BLaER1 treated with 17β-estradiol and CSF1 and Interleukin-3, amounts not matched to agents 10 nM and 100 nM (cell line): ENCODE measurements at regions not wholly inside any gene's neighbourhood (a gene's known extent, or its start where the extent isn't known, plus 50 kb on each side); places are given as distances from the start of the nearest gene placed in this dataset.

Experiments
- H3K27ac ChIP-seq, 11 experiments: shearing (Covaris generic); formaldehyde crosslinking; 2 replicates each; pipeline ENCODE4 v1.8.1; 2022
- H3K27me3 ChIP-seq, 11 experiments: shearing (Covaris generic); formaldehyde crosslinking; 2 replicates each; pipeline ENCODE4 v1.8.1; 2022
- H3K36me3 ChIP-seq, 11 experiments: shearing (Covaris generic); formaldehyde crosslinking; 2 replicates each; pipeline ENCODE4 v1.8.1; 2022
- H3K4me1 ChIP-seq, 10 experiments: shearing (Covaris generic); formaldehyde crosslinking; 2 replicates each; pipeline ENCODE4 v1.8.1; 2022
- H3K4me2 ChIP-seq, 11 experiments: shearing (Covaris generic); formaldehyde crosslinking; 2 replicates each; pipeline ENCODE4 v1.8.1; 2022
- H3K4me3 ChIP-seq, 10 experiments: shearing (Covaris generic); formaldehyde crosslinking; 2 replicates each; pipeline ENCODE4 v1.8.1; 2022
- H3K9ac ChIP-seq, 11 experiments: shearing (Covaris generic); formaldehyde crosslinking; 2 replicates each; pipeline ENCODE4 v1.8.1; 2022
- H3K9me3 ChIP-seq, 11 experiments: shearing (Covaris generic); formaldehyde crosslinking; replicated peaks in 1 of 11; 2 replicates each; pipeline ENCODE4 v1.8.1; 2022
- H4K20me1 ChIP-seq, 11 experiments: shearing (Covaris generic); formaldehyde crosslinking; 2 replicates each; pipeline ENCODE4 v1.8.1; 2022
- Cebpa-rat ChIP-seq, 11 experiments: shearing (Covaris generic); IDR thresholded peaks; 2 replicates each; pipeline ENCODE4 v1.8.1; 2022

DNA sequence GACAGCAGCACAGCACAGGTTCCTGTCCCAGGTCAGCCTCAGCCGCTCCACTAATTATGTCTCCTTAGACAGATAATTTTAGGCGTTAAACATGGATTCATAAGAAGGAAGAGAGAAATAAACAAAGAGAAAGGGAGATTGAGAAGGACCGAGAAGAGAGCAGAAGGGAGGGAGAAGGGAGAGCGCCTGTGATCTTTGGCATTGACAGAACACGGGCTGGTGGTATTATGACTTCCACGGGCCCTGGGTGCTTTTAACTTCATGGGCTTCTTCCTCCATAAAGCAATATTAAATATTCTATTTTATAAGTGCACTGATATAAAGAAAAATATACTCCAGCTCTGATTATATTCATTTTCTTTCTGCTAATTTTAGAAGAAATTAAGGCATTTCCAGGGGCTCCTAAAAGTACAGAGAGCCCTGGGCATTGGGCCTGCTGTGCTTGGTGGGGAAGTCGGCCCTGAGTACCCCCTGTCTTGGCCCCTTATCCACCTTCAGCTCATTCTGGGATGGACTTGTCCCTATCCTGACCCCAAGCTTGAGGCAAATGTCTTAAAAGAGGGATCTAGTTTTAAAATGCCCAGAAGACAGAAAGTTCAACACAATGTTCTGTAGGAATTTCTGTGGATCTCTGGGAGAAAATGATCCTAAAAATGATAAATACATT, 135.3 kb downstream of the MEX3B start:
- Histone ChIP-seq H3K27ac (peak overlapping the region; percentile 44 to 69 (median 58); a peak in 15 of 22 replicates), H3K27me3 (no peaks in the 10 kb centered on the region), H4K20me1 (no peaks in the 10 kb centered on the region), H3K4me1 (peaks cover 23 to 33% (median 27%) of the 10 kb centered on the region in 10 experiments), H3K4me3 (no peak overlapping the region), H3K9ac (peak overlapping the region in 1 of 11 experiments; percentile 29; a peak in 1 of 22 replicates), H3K9me3 (peaks cover 0 to 9% (median under 1%) of the 10 kb centered on the region in 11 experiments; a peak in 8 of 22 replicates), H3K36me3 (no peaks in the 10 kb centered on the region), H3K4me2 (peak overlapping the region; percentile 57 to 88 (median 70))
- TF ChIP-seq Cebpa-rat (IDR thresholded peaks at IDR 0.05), result no peak

DNA sequence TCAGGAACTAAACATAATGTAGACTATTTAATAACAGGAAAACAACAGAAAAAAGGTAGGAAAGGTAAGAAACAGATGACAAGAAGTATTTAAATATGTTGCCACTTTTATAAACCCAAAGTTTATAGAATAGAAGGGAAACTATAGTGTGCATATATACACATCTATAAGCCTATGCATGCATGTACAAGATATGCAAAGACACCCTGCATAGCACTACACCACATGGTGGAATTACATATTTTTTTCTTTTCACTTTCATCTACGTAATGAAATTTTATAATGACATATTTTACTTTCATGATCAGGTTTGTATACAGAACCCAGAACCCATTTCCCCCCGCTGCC, 136.8 kb downstream of the MEX3B start:
- Histone ChIP-seq H3K4me1 (peaks cover 23 to 27% (median 26%) of the 10 kb centered on the region in 10 experiments), H3K27ac (peak overlapping the region in 10 of 11 experiments; percentile 48 to 69 (median 58); a peak in 14 of 22 replicates), H3K9me3 (peaks cover 0 to 5% (median 0%) of the 10 kb centered on the region in 11 experiments; a peak in 1 of 22 replicates), H3K4me2 (peak overlapping the region in 9 of 11 experiments; percentile 57 to 88 (median 70); a peak in 13 of 22 replicates), H3K36me3 (no peaks in the 10 kb centered on the region), H3K4me3 (no peak overlapping the region), H3K9ac (no peak overlapping the region), H4K20me1 (no peaks in the 10 kb centered on the region), H3K27me3 (no peaks in the 10 kb centered on the region)
- TF ChIP-seq Cebpa-rat (IDR thresholded peaks at IDR 0.05), result no peak

DNA sequence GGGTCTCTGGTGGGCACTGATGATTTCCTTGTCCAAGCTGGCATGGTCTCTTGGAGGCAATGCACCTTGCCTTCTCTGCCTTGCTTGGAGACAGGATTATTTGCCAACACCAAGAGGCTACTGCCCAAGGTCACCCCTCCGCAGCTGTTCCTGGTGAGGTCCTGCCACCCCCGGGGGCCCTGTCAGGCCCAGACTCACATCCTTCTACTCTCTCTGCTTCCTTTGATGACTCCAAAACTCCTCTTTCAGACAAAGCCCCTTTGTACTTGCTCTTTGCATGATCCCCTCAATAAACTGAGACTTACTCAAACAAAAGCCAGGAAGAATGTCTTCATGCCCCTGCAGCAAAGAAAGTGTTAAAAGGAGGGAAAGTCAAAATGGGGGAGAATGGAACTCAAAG, 137.7 kb downstream of the MEX3B start:
- Histone ChIP-seq H3K36me3 (no peaks in the 10 kb centered on the region), H3K9ac (no peak overlapping the region), H4K20me1 (no peaks in the 10 kb centered on the region), H3K4me3 (no peak overlapping the region), H3K27me3 (no peaks in the 10 kb centered on the region), H3K9me3 (peaks cover 0 to 5% (median 0%) of the 10 kb centered on the region in 11 experiments; a peak in 1 of 22 replicates), H3K4me2 (no peak overlapping the region), H3K4me1 (peaks cover 23 to 27% (median 26%) of the 10 kb centered on the region in 10 experiments), H3K27ac (no peak overlapping the region)
- TF ChIP-seq Cebpa-rat (IDR thresholded peaks at IDR 0.05), result no peak

DNA sequence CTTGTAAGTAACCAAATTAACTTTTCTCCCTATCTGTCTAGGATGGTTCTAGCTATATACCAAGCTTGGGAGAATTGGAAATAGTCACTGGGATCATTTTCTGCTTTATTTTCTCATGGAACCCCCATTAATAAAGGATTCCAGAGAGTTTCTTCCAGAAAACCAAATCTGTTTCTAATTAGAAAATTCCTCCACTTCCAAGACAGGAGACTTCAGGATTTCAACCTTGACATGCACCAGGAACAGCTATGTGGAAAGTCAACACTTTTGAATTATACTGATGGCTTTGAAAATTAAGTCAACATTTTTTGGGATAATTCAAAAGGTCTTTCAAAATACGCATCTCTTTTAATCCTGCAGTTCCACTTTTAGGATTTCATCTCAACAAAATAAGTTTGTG, 138.3 kb downstream of the MEX3B start:
- Histone ChIP-seq H3K9ac (no peak overlapping the region), H3K36me3 (no peaks in the 10 kb centered on the region), H3K27ac (no peak overlapping the region), H3K27me3 (no peaks in the 10 kb centered on the region), H3K4me2 (no peak overlapping the region), H3K4me3 (no peak overlapping the region), H3K9me3 (peaks cover 0 to 5% (median 0%) of the 10 kb centered on the region in 11 experiments; a peak in 1 of 22 replicates), H3K4me1 (peaks cover 23 to 27% (median 26%) of the 10 kb centered on the region in 10 experiments), H4K20me1 (no peaks in the 10 kb centered on the region)
- TF ChIP-seq Cebpa-rat (IDR thresholded peaks at IDR 0.05), result no peak

DNA sequence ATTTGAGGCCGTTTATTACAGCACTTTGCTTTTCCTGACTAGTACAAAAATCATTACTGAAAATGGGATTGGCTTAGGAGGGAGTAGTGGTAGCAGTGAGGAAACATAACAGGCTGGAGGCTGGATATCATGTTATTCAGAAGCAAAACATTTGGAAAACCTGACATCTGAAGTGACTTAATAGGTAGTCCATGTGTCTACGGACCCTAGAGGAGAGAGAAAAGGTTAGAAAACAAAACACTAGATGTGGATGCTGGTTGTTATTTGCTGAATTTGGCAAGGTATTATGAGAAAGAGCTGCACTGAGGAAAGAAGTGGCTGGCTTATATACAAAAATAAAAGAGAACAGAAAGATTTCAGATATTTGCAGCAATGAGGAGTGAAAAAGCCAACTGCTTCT, 139.9 kb downstream of the MEX3B start:
- H4K20me1 ChIP-seq, result no peaks in the 10 kb centered on the region
- no peak overlapping the region for H3K27ac ChIP-seq
- TF ChIP-seq Cebpa-rat (IDR thresholded peaks at IDR 0.05), result no peak
- peaks cover 16 to 21% (median 18%) of the 10 kb centered on the region in 10 experiments for H3K4me1 ChIP-seq
- no peaks in the 10 kb centered on the region for H3K27me3 ChIP-seq
- H3K9ac ChIP-seq, result no peak overlapping the region
- H3K4me3 ChIP-seq, result no peak overlapping the region
- no peaks in the 10 kb centered on the region for H3K36me3 ChIP-seq
- H3K4me2 ChIP-seq, result no peak overlapping the region
- H3K9me3 ChIP-seq, result peaks cover 0 to 5% (median 0%) of the 10 kb centered on the region in 11 experiments; a peak in 1 of 22 replicates

DNA sequence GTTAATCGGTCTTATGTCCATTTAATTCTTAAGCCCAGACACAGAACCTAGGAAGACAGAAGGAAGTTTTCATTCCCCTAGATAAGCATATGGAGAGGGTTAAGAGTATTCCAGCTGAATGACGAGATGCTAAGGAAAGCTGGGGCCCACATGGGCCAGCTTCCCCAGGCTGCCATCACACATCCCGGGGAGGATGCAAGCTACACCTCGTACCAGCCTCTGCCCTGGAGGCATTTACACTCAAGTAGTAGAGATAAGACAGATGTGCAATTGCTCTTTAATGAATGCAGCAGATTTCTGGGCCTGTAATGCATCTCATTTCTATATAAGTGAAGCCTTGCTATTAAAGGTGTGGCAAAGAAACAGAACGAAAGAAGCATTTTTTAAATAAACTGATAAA, 144.5 kb downstream of the MEX3B start:
- Histone ChIP-seq H3K36me3 (no peaks in the 10 kb centered on the region), H3K27ac (no peak overlapping the region), H4K20me1 (no peaks in the 10 kb centered on the region), H3K4me2 (no peak overlapping the region), H3K4me3 (no peak overlapping the region), H3K27me3 (no peaks in the 10 kb centered on the region), H3K4me1 (no peaks in the 10 kb centered on the region), H3K9ac (no peak overlapping the region), H3K9me3 (peaks cover 0 to 3% (median 0%) of the 10 kb centered on the region in 11 experiments; a peak in 1 of 22 replicates)
- no peak for TF ChIP-seq Cebpa-rat (IDR thresholded peaks at IDR 0.05)

DNA sequence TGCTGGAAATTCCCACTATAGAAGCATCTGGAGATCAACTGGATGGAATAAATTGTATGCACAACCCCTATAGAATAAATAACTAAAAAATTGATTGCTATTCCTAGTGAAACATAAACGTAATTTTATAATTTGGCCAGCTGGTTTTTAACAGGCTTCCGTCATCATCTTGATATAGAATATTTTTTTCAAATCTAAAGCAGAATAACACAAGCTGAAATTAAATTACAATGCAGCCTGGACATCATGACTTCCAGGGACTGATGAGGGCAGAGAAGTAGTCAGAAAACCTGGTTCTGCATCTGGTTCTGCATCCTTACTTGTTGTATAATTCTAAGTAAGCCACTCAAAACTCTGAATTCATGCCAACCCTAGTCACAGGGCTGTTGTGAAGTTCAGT, 146.1 kb downstream of the MEX3B start:
- no peaks in the 10 kb centered on the region for H3K9me3 ChIP-seq
- no peaks in the 10 kb centered on the region for H4K20me1 ChIP-seq
- H3K27ac ChIP-seq, result no peak overlapping the region
- no peak for TF ChIP-seq Cebpa-rat (IDR thresholded peaks at IDR 0.05)
- no peak overlapping the region for H3K4me3 ChIP-seq
- no peaks in the 10 kb centered on the region for H3K4me1 ChIP-seq
- no peaks in the 10 kb centered on the region for H3K36me3 ChIP-seq
- no peak overlapping the region for H3K9ac ChIP-seq
- no peaks in the 10 kb centered on the region for H3K27me3 ChIP-seq
- no peak overlapping the region for H3K4me2 ChIP-seq

DNA sequence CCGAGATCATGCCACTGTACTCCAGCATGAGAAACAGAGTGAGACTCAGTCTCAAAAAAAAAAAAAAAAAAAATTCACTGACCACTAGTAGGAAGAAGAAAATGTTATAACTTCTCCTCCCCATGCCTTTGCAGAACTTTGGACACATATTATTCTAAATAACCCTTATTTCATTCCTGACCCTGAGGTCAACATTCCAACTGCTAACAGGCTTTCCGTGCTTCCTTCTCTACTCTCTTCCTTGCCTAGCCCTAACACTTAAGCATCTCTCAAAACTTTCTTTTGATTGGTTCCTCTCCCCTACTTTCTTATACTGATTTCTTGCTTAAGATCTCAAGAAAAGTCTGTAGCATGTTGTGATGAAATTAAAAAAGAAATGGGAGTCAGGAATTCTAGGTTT, 146.8 kb downstream of the MEX3B start:
- no peaks in the 10 kb centered on the region for H3K4me1 ChIP-seq
- H3K27me3 ChIP-seq, result no peaks in the 10 kb centered on the region
- H3K27ac ChIP-seq, result no peak overlapping the region
- no peak overlapping the region for H3K9ac ChIP-seq
- H3K9me3 ChIP-seq, result no peaks in the 10 kb centered on the region
- H3K4me2 ChIP-seq, result no peak overlapping the region
- no peaks in the 10 kb centered on the region for H3K36me3 ChIP-seq
- no peaks in the 10 kb centered on the region for H4K20me1 ChIP-seq
- TF ChIP-seq Cebpa-rat (IDR thresholded peaks at IDR 0.05), result no peak
- no peak overlapping the region for H3K4me3 ChIP-seq

DNA sequence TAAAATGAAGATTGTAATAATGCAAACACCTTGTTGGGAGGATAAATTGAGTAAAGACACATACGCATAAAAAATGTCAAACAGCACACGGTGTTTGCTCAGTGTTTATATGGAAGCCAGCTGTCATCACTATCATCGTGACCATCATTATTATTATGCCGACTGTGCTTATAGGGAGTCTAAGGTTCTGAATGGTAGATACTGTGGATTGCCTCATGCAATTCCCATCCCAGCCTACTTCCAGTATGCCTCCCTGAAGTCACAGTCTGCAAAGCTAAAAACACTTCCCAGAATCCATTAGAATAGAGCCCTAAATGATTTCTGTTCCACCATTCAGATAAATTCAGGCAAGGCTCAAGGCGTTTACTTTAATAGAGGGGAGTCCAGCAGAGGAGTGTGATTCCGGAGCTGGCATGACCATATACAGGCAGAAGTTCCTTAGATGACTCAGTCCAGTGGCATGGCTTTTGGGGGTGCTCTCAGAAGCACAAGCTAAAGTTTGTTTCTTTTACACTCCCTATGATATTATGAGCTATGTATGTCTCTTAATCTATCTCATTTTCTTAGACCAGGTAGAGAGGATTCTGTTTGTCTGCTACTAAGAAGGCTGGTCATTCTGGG, 148.7 kb downstream of the MEX3B start:
- no peaks in the 10 kb centered on the region for H3K4me1 ChIP-seq
- no peak overlapping the region for H3K27ac ChIP-seq
- H3K4me2 ChIP-seq, result no peak overlapping the region
- H3K4me3 ChIP-seq, result no peak overlapping the region
- H3K9me3 ChIP-seq, result no peaks in the 10 kb centered on the region
- no peaks in the 10 kb centered on the region for H3K36me3 ChIP-seq
- no peak for TF ChIP-seq Cebpa-rat (IDR thresholded peaks at IDR 0.05)
- H4K20me1 ChIP-seq, result no peaks in the 10 kb centered on the region
- H3K27me3 ChIP-seq, result no peaks in the 10 kb centered on the region
- H3K9ac ChIP-seq, result no peak overlapping the region

DNA sequence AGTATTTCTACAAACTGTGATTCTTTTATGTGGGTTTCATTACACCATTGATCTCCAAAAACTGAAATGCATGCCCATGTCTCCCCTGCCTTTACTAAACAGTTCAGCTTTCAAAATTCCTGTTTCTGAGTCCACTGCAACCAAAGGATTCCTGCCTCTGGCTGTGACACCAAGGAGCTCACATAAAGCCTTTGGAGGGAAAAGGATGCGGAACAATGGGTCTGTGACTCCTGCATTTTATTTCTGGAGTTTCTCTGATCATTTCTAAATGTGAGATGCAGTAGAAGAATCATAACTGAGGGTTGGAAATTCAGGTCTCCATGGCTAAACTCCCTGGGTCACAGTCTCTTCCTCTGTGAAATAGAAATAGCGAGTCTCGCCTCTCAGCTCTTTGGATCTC, 149.5 kb downstream of the MEX3B start:
- H3K4me3 ChIP-seq, result no peak overlapping the region
- no peaks in the 10 kb centered on the region for H3K4me1 ChIP-seq
- TF ChIP-seq Cebpa-rat (IDR thresholded peaks at IDR 0.05), result no peak
- no peak overlapping the region for H3K27ac ChIP-seq
- H3K36me3 ChIP-seq, result no peaks in the 10 kb centered on the region
- no peaks in the 10 kb centered on the region for H3K9me3 ChIP-seq
- H4K20me1 ChIP-seq, result no peaks in the 10 kb centered on the region
- no peak overlapping the region for H3K4me2 ChIP-seq
- no peaks in the 10 kb centered on the region for H3K27me3 ChIP-seq
- no peak overlapping the region for H3K9ac ChIP-seq
